A549 (cell line): ENCODE measurements at regions not wholly inside any gene's neighbourhood (a gene's known extent, or its start where the extent isn't known, plus 50 kb on each side); places are given as distances from the start of the nearest gene placed in this dataset.
"Not testable (repeated sequence)": the region's sequence is repeated elsewhere in the genome, so short reads cannot be mapped to it uniquely, and the experiment has no call there.

Source experiments
- BHLHE40 ChIP-seq: IDR thresholded peaks from 2 replicates; pipeline ENCODE4 v1.6.1; 2012; ENCODE audit warnings: low read depth, low read length, inconsistent platforms
- EP300 ChIP-seq, 2 experiments: fragments of >200 bp; sonication (Bioruptor Twin); formaldehyde crosslinking; IDR thresholded peaks; 2 replicates in 1 of 2; 3 replicates in 1 of 2; pipeline ENCODE4 v1.6.1; 2016 to 2017
- JUN ChIP-seq, 2 experiments: fragments of >200 bp; sonication (Bioruptor Twin); formaldehyde crosslinking; IDR thresholded peaks; 2 replicates in 1 of 2; 3 replicates in 1 of 2; pipeline ENCODE4 v1.6.1; 2016 to 2017
- RCOR1 ChIP-seq: fragments of 150-350 bp; IDR thresholded peaks from 2 replicates; pipeline ENCODE4 v1.6.1; 2014; ENCODE audit warnings: antibody characterized with exemption, low read length, low read depth
- RNF2 ChIP-seq: fragments of 200-600 bp; sonication (generic); IDR thresholded peaks from 2 replicates; pipeline ENCODE4 v1.6.1; 2016; ENCODE audit warnings: low read depth, mild to moderate bottlenecking, antibody characterized with exemption, moderate library complexity, borderline replicate concordance
- TF ChIP-seq, protein P1 (sequence below): fragments of >200 bp; sonication (Bioruptor Twin); formaldehyde crosslinking; IDR thresholded peaks from 3 replicates; pipeline ENCODE4 v1.5.1; 2016
- TF ChIP-seq, protein P2 (sequence below): IDR thresholded peaks from 2 replicates; pipeline ENCODE4 v1.6.1; 2012

DNA sequence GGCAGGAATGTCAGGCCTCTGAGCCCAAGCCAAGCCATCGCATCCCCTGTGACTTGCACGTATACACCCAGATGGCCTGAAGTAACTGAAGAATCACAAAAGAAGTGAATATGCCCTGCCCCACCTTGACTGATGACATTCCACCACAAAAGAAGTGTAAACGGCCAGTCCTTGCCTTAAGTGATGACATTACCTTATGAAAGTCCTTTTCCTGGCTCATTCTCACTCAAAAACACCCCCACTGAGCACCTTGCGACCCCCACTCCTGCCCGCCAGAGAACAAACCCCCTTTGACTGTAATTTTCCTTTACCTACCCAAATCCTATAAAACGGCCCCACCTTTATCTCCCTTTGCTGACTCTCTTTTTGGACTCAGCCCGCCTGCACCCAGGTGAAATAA is 185.8 kb upstream of the MEIS1 start:
- TF ChIP-seq, protein P1, sequence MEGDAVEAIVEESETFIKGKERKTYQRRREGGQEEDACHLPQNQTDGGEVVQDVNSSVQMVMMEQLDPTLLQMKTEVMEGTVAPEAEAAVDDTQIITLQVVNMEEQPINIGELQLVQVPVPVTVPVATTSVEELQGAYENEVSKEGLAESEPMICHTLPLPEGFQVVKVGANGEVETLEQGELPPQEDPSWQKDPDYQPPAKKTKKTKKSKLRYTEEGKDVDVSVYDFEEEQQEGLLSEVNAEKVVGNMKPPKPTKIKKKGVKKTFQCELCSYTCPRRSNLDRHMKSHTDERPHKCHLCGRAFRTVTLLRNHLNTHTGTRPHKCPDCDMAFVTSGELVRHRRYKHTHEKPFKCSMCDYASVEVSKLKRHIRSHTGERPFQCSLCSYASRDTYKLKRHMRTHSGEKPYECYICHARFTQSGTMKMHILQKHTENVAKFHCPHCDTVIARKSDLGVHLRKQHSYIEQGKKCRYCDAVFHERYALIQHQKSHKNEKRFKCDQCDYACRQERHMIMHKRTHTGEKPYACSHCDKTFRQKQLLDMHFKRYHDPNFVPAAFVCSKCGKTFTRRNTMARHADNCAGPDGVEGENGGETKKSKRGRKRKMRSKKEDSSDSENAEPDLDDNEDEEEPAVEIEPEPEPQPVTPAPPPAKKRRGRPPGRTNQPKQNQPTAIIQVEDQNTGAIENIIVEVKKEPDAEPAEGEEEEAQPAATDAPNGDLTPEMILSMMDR = not testable (repeated sequence)
- TF ChIP-seq RNF2; JUN (IDR thresholded peaks at IDR 0.05); BHLHE40; RCOR1; EP300 (IDR thresholded peaks at IDR 0.05): not testable (repeated sequence)
- TF ChIP-seq, protein P2, sequence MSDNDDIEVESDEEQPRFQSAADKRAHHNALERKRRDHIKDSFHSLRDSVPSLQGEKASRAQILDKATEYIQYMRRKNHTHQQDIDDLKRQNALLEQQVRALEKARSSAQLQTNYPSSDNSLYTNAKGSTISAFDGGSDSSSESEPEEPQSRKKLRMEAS = not testable (repeated sequence)
